ENCODE measurements at regions not wholly inside any gene's neighbourhood (a gene's known extent, or its start where the extent isn't known, plus 50 kb on each side); places are given as distances from the start of the nearest gene placed in this dataset.

- no peak for DNase-seq (ENCODE audit: low spot score)
Observed at GRCh38 chr12:93043192-93043876, 114.2 kb upstream of the EEA1 start.

- no peak for DNase-seq (ENCODE audit: low spot score)
Observed at GRCh38 chr12:93043877-93044209, 114.7 kb upstream of the EEA1 start.

GRCh38 chr12:93047118-93047517 lies 118.0 kb upstream of the EEA1 start:
- no peak for DNase-seq (ENCODE audit: low spot score)

- DNase-seq (ENCODE audit: low spot score) = no peak
Observed at GRCh38 chr12:93048656-93049055, 119.6 kb upstream of the EEA1 start.

GRCh38 chr12:93050026-93050747 lies 121.1 kb upstream of the EEA1 start:
- no peak for DNase-seq (ENCODE audit: low spot score)

GRCh38 chr12:93050748-93051081 lies 121.6 kb upstream of the EEA1 start:
- no peak for DNase-seq (ENCODE audit: low spot score)

- no peak for DNase-seq (ENCODE audit: low spot score)
Observed at GRCh38 chr12:93054021-93054420, 124.9 kb upstream of the EEA1 start.

- no peak for DNase-seq (ENCODE audit: low spot score)
Observed at GRCh38 chr12:93055221-93055620, 126.1 kb upstream of the EEA1 start.

GRCh38 chr12:93056971-93057535 lies 128.0 kb upstream of the EEA1 start:
- no peak for DNase-seq (ENCODE audit: low spot score)

- DNase-seq (ENCODE audit: low spot score) = no peak
Observed at GRCh38 chr12:93058280-93058679, 129.2 kb upstream of the EEA1 start.

GRCh38 chr12:93059288-93059687 lies 130.2 kb upstream of the EEA1 start:
- DNase-seq (ENCODE audit: low spot score) = no peak

GRCh38 chr12:93059925-93060665 lies 131.0 kb upstream of the EEA1 start:
- DNase-seq (ENCODE audit: low spot score) = peak; percentile 62

- peak; percentile 41 for DNase-seq (ENCODE audit: low spot score)
Observed at GRCh38 chr12:93060666-93061472, 131.8 kb upstream of the EEA1 start.

- DNase-seq (ENCODE audit: low spot score) = no peak
Observed at GRCh38 chr12:93061473-93062419, 132.7 kb upstream of the EEA1 start.

GRCh38 chr12:93065896-93066295 lies 136.8 kb upstream of the EEA1 start:
- no peak for DNase-seq (ENCODE audit: low spot score)

GRCh38 chr12:93072340-93072739 lies 143.2 kb upstream of the EEA1 start:
- DNase-seq (ENCODE audit: low spot score) = no peak

- no peak for DNase-seq (ENCODE audit: low spot score)
Observed at GRCh38 chr12:93073324-93073723, 144.2 kb upstream of the EEA1 start.

GRCh38 chr12:93078059-93078458 lies 149.0 kb upstream of the EEA1 start:
- DNase-seq (ENCODE audit: low spot score) = no peak

- no peak for DNase-seq (ENCODE audit: low spot score)
Observed at GRCh38 chr12:93078577-93078976, 149.5 kb upstream of the EEA1 start.

GRCh38 chr12:93079271-93079670 lies 150.2 kb upstream of the EEA1 start:
- no peak for DNase-seq (ENCODE audit: low spot score)

GRCh38 chr12:93079976-93080375 lies 150.9 kb upstream of the EEA1 start:
- no peak for DNase-seq (ENCODE audit: low spot score)
